ENCODE measurements at regions not wholly inside any gene's neighbourhood (a gene's known extent, or its start where the extent isn't known, plus 50 kb on each side); places are given as distances from the start of the nearest gene placed in this dataset.

GRCh38 chr1:229161740-229162139 lies 109.2 kb upstream of the RAB4A start:
- TF ChIP-seq POLR2A (IDR thresholded peaks at IDR 0.05) (no peak), CTCF (IDR thresholded peaks at IDR 0.05) (no peak)
